Mammary epithelial cell (primary cell): ENCODE measurements at regions not wholly inside any gene's neighbourhood (a gene's known extent, or its start where the extent isn't known, plus 50 kb on each side); places are given as distances from the start of the nearest gene placed in this dataset.

Source experiments
- EZH2 ChIP-seq: IDR thresholded peaks from 2 replicates; pipeline ENCODE4 v1.6.1; 2012; ENCODE audit warnings: low read length, inconsistent platforms, borderline replicate concordance
- TF ChIP-seq, protein P1 (sequence below), 2 donors: IDR thresholded peaks in 1 of 2; conservative IDR thresholded peaks in 1 of 2; 2 replicates each; pipeline ENCODE4 v1.5.1; 2011 to 2012; ENCODE audit warnings: inconsistent platforms in 2 of 2, low read length in 2 of 2, mild to moderate bottlenecking in 2 of 2, control low read depth in 1 of 2, low read depth in 1 of 2; ENCODE audit not compliant: insufficient read depth in 1 of 2; ENCODE audit errors: extremely low read depth in 1 of 2

DNA sequence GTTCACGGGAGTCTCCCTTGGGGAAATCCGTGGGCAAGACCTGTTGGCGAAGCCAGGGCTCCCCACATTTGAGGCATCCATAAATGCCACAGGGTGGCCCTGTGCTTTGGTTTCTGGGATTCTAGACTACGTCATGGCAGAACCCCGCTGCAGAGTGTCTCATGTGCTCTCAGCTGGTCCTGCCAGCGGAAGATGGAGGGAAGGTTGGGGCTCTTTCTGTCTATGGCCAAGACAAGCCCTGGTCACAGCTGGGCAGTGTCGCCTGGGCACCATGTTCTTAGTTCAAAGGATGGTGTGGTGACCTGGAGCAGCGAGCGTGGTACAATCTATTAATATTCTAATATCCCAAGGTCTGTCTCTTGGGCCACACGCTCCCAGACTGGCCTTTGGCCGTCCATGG lies 511.7 kb downstream of the TBC1D22A start:
- TF ChIP-seq, protein P1, sequence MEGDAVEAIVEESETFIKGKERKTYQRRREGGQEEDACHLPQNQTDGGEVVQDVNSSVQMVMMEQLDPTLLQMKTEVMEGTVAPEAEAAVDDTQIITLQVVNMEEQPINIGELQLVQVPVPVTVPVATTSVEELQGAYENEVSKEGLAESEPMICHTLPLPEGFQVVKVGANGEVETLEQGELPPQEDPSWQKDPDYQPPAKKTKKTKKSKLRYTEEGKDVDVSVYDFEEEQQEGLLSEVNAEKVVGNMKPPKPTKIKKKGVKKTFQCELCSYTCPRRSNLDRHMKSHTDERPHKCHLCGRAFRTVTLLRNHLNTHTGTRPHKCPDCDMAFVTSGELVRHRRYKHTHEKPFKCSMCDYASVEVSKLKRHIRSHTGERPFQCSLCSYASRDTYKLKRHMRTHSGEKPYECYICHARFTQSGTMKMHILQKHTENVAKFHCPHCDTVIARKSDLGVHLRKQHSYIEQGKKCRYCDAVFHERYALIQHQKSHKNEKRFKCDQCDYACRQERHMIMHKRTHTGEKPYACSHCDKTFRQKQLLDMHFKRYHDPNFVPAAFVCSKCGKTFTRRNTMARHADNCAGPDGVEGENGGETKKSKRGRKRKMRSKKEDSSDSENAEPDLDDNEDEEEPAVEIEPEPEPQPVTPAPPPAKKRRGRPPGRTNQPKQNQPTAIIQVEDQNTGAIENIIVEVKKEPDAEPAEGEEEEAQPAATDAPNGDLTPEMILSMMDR (conservative IDR thresholded peaks at IDR 0.05 in 1 of 2, IDR thresholded peaks at IDR 0.05 in 1 of 2; ENCODE audit: extremely low read depth in 1 of 2, insufficient read depth in 1 of 2, low read depth in 1 of 2, low read length in 2 of 2): no peak
- no peak for TF ChIP-seq EZH2
